Astrocyte (in vitro differentiated cells and primary cell): ENCODE measurements at regions not wholly inside any gene's neighbourhood (a gene's known extent, or its start where the extent isn't known, plus 50 kb on each side); places are given as distances from the start of the nearest gene placed in this dataset.

Source experiments
- DNase-seq: peaks from one replicate; pipeline ENCODE4 v3.0.0-alpha.2; 2010; ENCODE audit warnings: low read depth
- FAIRE-seq: peaks from 2 replicates; lab custom pipeline; 2011; peaks lifted over from hg19 to GRCh38; lab: Jason Lieb, UNC
- H2AFZ ChIP-seq: 2 replicates; pipeline ENCODE4 v1.6.0; 2012; ENCODE audit warnings: low read depth, low read length, inconsistent platforms
- H3K27ac ChIP-seq: 2 replicates; pipeline ENCODE4 v1.5.1; 2011; ENCODE audit warnings: low read depth, low read length, inconsistent platforms
- H3K27me3 ChIP-seq: 2 replicates; pipeline ENCODE4 v1.6.0; 2011; ENCODE audit warnings: low read length, inconsistent platforms; ENCODE audit not compliant: insufficient read depth
- H3K36me3 ChIP-seq: 2 replicates; pipeline ENCODE4 v1.5.1; 2011; ENCODE audit warnings: low read length, inconsistent platforms; ENCODE audit not compliant: insufficient read depth
- H3K4me1 ChIP-seq: 2 replicates; pipeline ENCODE4 v1.5.1; 2011; ENCODE audit warnings: low read length, inconsistent platforms; ENCODE audit not compliant: insufficient read depth
- H3K4me2 ChIP-seq: 2 replicates; pipeline ENCODE4 v1.6.0; 2012; ENCODE audit warnings: low read length, inconsistent platforms
- H3K4me3 ChIP-seq: 2 replicates; pipeline ENCODE4 v1.5.1; 2011; ENCODE audit warnings: low read depth, mild to moderate bottlenecking, low read length, inconsistent platforms; ENCODE audit not compliant: insufficient read depth
- H3K79me2 ChIP-seq: 2 replicates; pipeline ENCODE4 v1.6.0; 2012; ENCODE audit warnings: mild to moderate bottlenecking, low read length, inconsistent platforms; ENCODE audit not compliant: insufficient read depth
- H3K9ac ChIP-seq: 2 replicates; pipeline ENCODE4 v1.6.0; 2012; ENCODE audit warnings: mild to moderate bottlenecking, low read length, inconsistent platforms
- H3K9me3 ChIP-seq: 2 replicates; pipeline ENCODE4 v1.5.1; 2012; ENCODE audit warnings: low read depth, mild to moderate bottlenecking, low read length, inconsistent platforms; ENCODE audit not compliant: insufficient read depth
- H4K20me1 ChIP-seq: 2 replicates; pipeline ENCODE4 v1.6.0; 2012; ENCODE audit warnings: low read length, inconsistent platforms; ENCODE audit not compliant: insufficient read depth
- H3K27ac Mint-ChIP-seq: one replicate; pipeline ENCODE4 v1.8.0; 2021; ENCODE audit warnings: mild to moderate bottlenecking, mixed read lengths; ENCODE audit not compliant: unreplicated experiment
- H3K27me3 Mint-ChIP-seq: one replicate; pipeline ENCODE4 v1.8.0; 2021; ENCODE audit warnings: low read depth, mixed read lengths; ENCODE audit not compliant: unreplicated experiment
- H3K36me3 Mint-ChIP-seq: one replicate; pipeline ENCODE4 v1.8.0; 2021; ENCODE audit warnings: low read depth, mixed read lengths; ENCODE audit not compliant: unreplicated experiment
- H3K4me1 Mint-ChIP-seq: one replicate; pipeline ENCODE4 v1.8.0; 2021; ENCODE audit warnings: low read depth, mixed read lengths; ENCODE audit not compliant: unreplicated experiment
- H3K4me3 Mint-ChIP-seq: one replicate; pipeline ENCODE4 v1.8.0; 2021; ENCODE audit warnings: mild to moderate bottlenecking, moderate library complexity, mixed read lengths; ENCODE audit not compliant: unreplicated experiment
- H3K9me3 Mint-ChIP-seq: one replicate; pipeline ENCODE4 v1.8.0; 2021; ENCODE audit warnings: mild to moderate bottlenecking, mixed read lengths; ENCODE audit not compliant: unreplicated experiment
- CTCF ChIP-seq: IDR thresholded peaks from 2 replicates; pipeline ENCODE4 v1.5.1; 2011; ENCODE audit warnings: low read depth, mild to moderate bottlenecking, inconsistent platforms, low read length, moderate library complexity; ENCODE audit not compliant: insufficient read depth
- EZH2 ChIP-seq: IDR thresholded peaks from 2 replicates; pipeline ENCODE4 v1.6.1; 2012; ENCODE audit warnings: mild to moderate bottlenecking, low read length, inconsistent platforms; ENCODE audit not compliant: insufficient read depth

DNA sequence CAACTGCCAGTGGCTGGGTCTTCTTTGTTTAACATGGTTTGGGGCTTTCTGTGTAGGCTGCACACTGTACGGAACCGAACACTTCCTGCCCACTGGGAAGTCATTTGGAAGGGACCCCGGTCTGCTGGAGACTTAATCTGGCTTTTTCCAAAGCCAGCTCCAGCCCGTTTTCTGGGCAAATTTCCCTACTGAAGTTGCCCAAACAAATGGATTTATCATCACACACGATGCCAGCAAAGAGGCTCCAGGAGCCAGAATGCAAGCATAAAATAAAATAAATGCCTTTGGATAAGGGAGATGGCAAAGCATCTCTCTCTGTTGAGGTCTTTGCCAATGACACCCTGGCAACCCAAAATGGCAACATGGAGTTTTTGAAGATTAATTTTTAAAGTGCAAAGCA lies 259.9 kb upstream of the IRX3 start:
- peaks cover 3% of the 10 kb centered on the region for H3K9me3 Mint-ChIP-seq
- Histone ChIP-seq H3K9ac (no peak overlapping the region), H3K36me3 (no peaks in the 10 kb centered on the region), H3K9me3 (no peaks in the 10 kb centered on the region), H3K4me2 (no peak overlapping the region), H3K27me3 (peaks cover 28% of the 10 kb centered on the region), H4K20me1 (no peaks in the 10 kb centered on the region), H3K4me1 (no peaks in the 10 kb centered on the region), H3K27ac (no peak overlapping the region), H2AFZ (no peak overlapping the region), H3K4me3 (no peak overlapping the region), H3K79me2 (no peaks in the 10 kb centered on the region)
- FAIRE-seq (no peak), DNase-seq (no peak)
- TF ChIP-seq CTCF (no peak), EZH2 (no peak)
- H3K4me1 Mint-ChIP-seq, result no peaks in the 10 kb centered on the region
- H3K36me3 Mint-ChIP-seq, result no peaks in the 10 kb centered on the region
- H3K27ac Mint-ChIP-seq, result no peak overlapping the region
- H3K27me3 Mint-ChIP-seq, result peaks cover 23% of the 10 kb centered on the region
- no peak overlapping the region for H3K4me3 Mint-ChIP-seq

GRCh38 chr16:54545854-54546511 lies 259.4 kb upstream of the IRX3 start:
- Histone ChIP-seq H3K79me2 (no peaks in the 10 kb centered on the region), H3K36me3 (no peaks in the 10 kb centered on the region), H3K4me1 (no peaks in the 10 kb centered on the region), H3K9ac (no peak overlapping the region), H3K27me3 (peaks cover 31% of the 10 kb centered on the region), H3K4me3 (no peak overlapping the region), H4K20me1 (no peaks in the 10 kb centered on the region), H2AFZ (no peak overlapping the region), H3K4me2 (no peak overlapping the region), H3K9me3 (no peaks in the 10 kb centered on the region), H3K27ac (no peak overlapping the region)
- H3K4me1 Mint-ChIP-seq, result no peaks in the 10 kb centered on the region
- TF ChIP-seq CTCF (no peak), EZH2 (no peak)
- peaks cover 23% of the 10 kb centered on the region for H3K27me3 Mint-ChIP-seq
- H3K27ac Mint-ChIP-seq, result no peak overlapping the region
- no peak for DNase-seq
- no peak overlapping the region for H3K4me3 Mint-ChIP-seq
- FAIRE-seq, result no peak
- peaks cover 2% of the 10 kb centered on the region for H3K9me3 Mint-ChIP-seq
- H3K36me3 Mint-ChIP-seq, result no peaks in the 10 kb centered on the region

DNA sequence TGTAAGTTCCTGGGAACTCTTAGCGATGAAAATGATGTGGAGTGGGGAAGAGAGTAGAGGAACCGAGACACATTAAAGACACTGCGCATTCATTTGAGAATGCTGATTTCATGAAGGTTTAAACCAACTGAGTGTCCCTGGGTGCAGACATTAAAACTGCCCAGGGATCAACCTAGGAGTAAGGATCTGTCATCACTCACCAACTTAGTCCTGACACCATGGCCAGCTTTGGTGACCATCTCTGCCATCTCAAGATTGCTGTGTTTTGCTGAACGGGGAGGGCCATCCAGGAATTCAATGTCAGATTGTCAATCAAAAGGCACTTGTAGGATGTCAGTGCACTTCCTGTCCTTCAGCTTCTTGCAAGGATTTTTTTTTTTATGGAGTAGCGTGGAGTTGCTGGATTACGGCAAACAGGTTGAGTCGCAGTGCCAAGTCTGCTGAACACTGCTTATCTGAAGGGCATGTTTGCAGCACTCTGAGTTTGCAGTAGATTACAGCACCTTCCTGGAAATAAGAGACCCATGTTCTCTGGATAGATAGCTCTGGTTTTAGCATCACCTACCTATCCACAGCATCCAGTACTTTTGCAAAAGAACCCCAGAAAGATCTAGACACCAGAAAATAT lies 258.1 kb upstream of the IRX3 start:
- DNase-seq (no peak), FAIRE-seq (no peak)
- Histone ChIP-seq H3K4me1 (no peaks in the 10 kb centered on the region), H3K9ac (no peak overlapping the region), H3K79me2 (no peaks in the 10 kb centered on the region), H3K4me3 (no peak overlapping the region), H3K27me3 (peaks cover 33% of the 10 kb centered on the region), H3K27ac (no peak overlapping the region), H3K36me3 (no peaks in the 10 kb centered on the region), H3K4me2 (no peak overlapping the region), H3K9me3 (no peaks in the 10 kb centered on the region), H2AFZ (no peak overlapping the region), H4K20me1 (no peaks in the 10 kb centered on the region)
- Mint-ChIP-seq H3K27me3 (peaks cover 36% of the 10 kb centered on the region), H3K9me3 (peaks cover 2% of the 10 kb centered on the region), H3K4me3 (no peak overlapping the region), H3K27ac (no peak overlapping the region), H3K36me3 (no peaks in the 10 kb centered on the region), H3K4me1 (no peaks in the 10 kb centered on the region)
- TF ChIP-seq EZH2 (no peak), CTCF (no peak)
